Naive B cell (primary cell): ENCODE measurements at regions not wholly inside any gene's neighbourhood (a gene's known extent, or its start where the extent isn't known, plus 50 kb on each side); places are given as distances from the start of the nearest gene placed in this dataset.

Experiments used
- ATAC-seq, 2 donors: fragments of 150-1000 bp; cut with Tn5 transposase; 2 replicates each; pipeline ENCODE4 v1.10.0; 2021; ENCODE audit warnings: low read depth in 2 of 2, mild to moderate bottlenecking in 2 of 2, moderate library complexity in 2 of 2
- DNase-seq: peaks from one replicate; pipeline ENCODE4 v3.0.0; 2022
- H3K27ac Mint-ChIP-seq, 6 donors: one replicate each; pipeline ENCODE4 v1.8.0; 2020 to 2022; ENCODE audit warnings: mild to moderate bottlenecking in 6 of 6, mixed read lengths in 6 of 6, moderate library complexity in 5 of 6, inconsistent platforms in 2 of 6
- H3K27me3 Mint-ChIP-seq, 3 donors: one replicate each; pipeline ENCODE4 v1.8.0; 2021 to 2022; ENCODE audit warnings: mixed read lengths in 3 of 3, mild to moderate bottlenecking in 1 of 3
- H3K36me3 Mint-ChIP-seq, 2 donors: one replicate each; pipeline ENCODE4 v1.8.0; 2020 to 2022; ENCODE audit warnings: mixed read lengths in 2 of 2, inconsistent platforms in 1 of 2, mild to moderate bottlenecking in 1 of 2
- H3K4me1 Mint-ChIP-seq, 3 donors: one replicate each; pipeline ENCODE4 v1.8.0; 2020 to 2022; ENCODE audit warnings: mixed read lengths in 3 of 3, inconsistent platforms in 1 of 3, mild to moderate bottlenecking in 1 of 3, moderate library complexity in 1 of 3
- H3K4me3 Mint-ChIP-seq, 8 donors: one replicate each; pipeline ENCODE4 v1.8.0; 2020 to 2022; ENCODE audit warnings: mild to moderate bottlenecking in 8 of 8, mixed read lengths in 8 of 8, moderate library complexity in 8 of 8, inconsistent platforms in 2 of 8
- H3K9me3 Mint-ChIP-seq, 7 donors: one replicate each; pipeline ENCODE4 v1.8.0; 2020 to 2022; ENCODE audit warnings: mixed read lengths in 7 of 7, mild to moderate bottlenecking in 5 of 7, inconsistent platforms in 2 of 7, moderate library complexity in 1 of 7

DNA sequence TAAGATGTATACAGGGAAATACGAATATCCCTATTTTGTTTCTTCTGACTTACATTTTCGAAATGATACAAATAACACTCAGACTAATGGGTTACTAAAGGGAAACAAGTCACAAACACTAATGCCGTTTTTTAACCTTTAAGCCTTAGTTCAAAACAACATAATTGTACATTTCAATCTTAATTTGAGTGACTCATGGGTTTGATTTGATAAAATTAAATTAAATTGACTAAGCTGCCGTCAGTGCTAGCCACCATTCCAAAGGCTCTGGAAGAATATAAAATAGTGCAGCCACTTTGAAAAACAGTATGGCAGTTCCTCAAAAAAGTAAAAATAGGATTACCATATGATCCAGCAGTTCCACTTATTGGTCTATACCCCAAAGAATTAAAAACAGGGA lies 133.8 kb upstream of the NT5C1B start:
- Mint-ChIP-seq H3K36me3 (no peaks in the 10 kb centered on the region), H3K27ac (no peak overlapping the region), H3K4me1 (no peaks in the 10 kb centered on the region), H3K4me3 (no peak overlapping the region), H3K9me3 (peaks cover 0 to 2% (median 0%) of the 10 kb centered on the region in 7 donors), H3K27me3 (peaks cover 0 to 4% (median 0%) of the 10 kb centered on the region in 3 donors)
- ATAC-seq (no peak), DNase-seq (no peak)

DNA sequence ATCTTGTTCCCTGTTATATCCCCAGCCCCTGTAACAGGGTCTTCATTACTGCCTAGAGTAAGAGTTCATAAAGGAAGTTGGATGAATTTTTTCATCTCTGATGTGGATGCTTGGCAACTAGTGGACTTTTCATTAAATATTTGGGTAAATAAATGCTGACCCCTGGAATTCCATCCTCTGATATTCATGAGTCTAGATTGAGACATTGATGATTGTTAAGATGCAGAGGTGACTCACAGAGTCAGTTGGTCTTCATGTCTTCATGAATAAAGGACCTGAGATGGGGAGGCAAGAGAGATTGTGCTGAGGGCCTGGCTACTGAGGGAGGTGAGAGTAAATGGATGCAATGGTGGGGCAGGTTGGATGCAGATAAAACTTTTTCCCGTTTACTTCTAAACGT lies 132.7 kb upstream of the NT5C1B start:
- Mint-ChIP-seq H3K36me3 (no peaks in the 10 kb centered on the region), H3K4me3 (no peak overlapping the region), H3K9me3 (peaks cover 0 to 2% (median 0%) of the 10 kb centered on the region in 7 donors), H3K4me1 (no peaks in the 10 kb centered on the region), H3K27me3 (peaks cover 0 to 4% (median 0%) of the 10 kb centered on the region in 3 donors), H3K27ac (no peak overlapping the region)
- ATAC-seq, result no peak
- DNase-seq, result no peak

- DNase-seq, result no peak
- Mint-ChIP-seq H3K4me3 (no peak overlapping the region), H3K27ac (peak overlapping the region in 1 of 6 donors; percentile 91), H3K36me3 (no peaks in the 10 kb centered on the region), H3K4me1 (no peaks in the 10 kb centered on the region), H3K27me3 (peaks cover 0 to 4% (median 0%) of the 10 kb centered on the region in 3 donors), H3K9me3 (peaks cover 0 to 2% (median 0%) of the 10 kb centered on the region in 7 donors)
- no peak for ATAC-seq
These were observed 131.9 kb upstream of the NT5C1B start for GRCh38 chr2:18721038-18721922.

DNA sequence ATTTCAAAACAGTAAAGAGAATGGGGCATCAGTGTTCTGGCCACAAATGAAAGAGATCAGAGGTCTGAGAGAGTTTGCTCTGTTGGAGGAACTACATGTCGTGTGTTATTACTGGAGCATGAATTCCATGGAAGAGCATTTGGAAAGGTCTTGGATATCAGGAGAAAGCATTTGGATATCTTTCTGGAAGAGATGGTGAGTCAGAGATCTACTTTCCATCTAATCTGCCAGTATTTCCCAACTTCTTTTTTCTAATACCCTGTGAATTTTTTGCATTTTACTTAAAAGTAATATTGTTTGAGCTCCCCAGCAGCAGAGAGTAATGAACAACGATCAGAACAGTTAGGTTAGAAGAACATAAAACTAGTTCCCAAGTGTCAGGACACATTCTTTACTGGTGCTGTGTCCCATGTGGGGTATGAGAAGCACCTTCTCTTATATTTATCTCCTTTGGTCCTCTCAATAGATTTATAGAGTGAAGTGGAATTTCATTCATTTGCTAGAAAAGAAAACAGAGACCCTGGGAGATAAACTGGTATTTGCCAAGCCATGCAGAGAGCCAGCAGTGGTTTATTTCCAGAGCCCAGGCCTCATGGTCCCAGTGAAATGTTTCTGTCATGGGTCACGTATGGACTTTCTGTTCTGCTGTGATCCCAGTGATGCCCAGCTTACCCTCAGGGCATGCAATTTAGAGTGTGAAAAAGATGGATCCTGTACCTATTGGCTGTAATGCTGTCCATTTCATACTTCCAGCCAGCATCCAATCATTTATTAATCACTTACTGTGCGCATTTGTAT lies 130.8 kb upstream of the NT5C1B start:
- H3K27ac Mint-ChIP-seq, result no peak overlapping the region
- no peak for ATAC-seq
- peaks cover 0 to 4% (median 0%) of the 10 kb centered on the region in 3 donors for H3K27me3 Mint-ChIP-seq
- no peaks in the 10 kb centered on the region for H3K4me1 Mint-ChIP-seq
- peaks cover 0 to 7% (median 6%) of the 10 kb centered on the region in 7 donors for H3K9me3 Mint-ChIP-seq
- no peak for DNase-seq
- H3K4me3 Mint-ChIP-seq, result no peak overlapping the region
- no peaks in the 10 kb centered on the region for H3K36me3 Mint-ChIP-seq

DNA sequence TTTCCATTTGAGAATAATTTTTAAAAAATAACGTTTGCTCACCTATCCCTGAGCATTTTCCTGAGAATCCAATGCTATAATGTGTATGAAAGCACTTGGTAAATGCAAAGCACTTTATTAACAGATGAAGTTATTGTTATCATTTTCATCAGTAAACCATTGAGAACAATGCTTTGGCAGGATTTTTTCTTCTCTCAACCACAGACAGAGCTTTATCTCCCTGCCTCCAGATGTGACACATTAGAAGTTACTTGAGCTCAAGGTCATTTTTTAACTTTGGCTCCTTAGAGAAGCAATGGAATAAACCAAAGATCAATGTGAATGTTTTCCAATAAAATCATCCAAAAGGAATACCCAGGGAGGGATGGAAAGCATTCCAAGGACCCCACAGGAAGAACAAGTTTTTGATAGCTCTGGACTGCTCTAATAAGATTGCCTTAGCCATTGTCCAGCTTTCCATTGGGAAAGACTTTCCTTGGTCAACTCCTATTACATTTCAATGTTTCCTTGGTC lies 118.9 kb upstream of the NT5C1B start:
- no peak for ATAC-seq

DNA sequence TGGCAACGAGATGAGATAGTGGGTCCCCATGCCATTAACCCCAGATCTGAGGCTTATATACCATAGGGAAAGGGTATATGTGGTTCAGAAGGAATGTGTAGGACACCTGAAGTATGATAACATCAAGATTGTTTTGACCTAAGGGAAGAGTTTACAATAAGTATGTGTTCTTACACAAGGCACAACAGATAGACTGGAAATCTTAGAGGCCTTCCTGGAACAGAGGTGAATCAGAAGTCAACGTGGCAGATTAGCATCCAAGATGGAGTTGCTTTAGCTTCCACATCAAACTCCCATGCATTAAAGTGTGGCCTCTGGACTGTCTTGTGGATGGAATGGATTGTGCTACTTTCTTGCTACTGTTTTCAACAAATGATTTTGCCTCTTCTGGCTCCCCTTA lies 116.6 kb upstream of the NT5C1B start:
- DNase-seq, result no peak
- ATAC-seq, result no peak
- Mint-ChIP-seq H3K27me3 (no peaks in the 10 kb centered on the region), H3K36me3 (no peaks in the 10 kb centered on the region), H3K27ac (no peak overlapping the region), H3K4me3 (no peak overlapping the region), H3K4me1 (no peaks in the 10 kb centered on the region), H3K9me3 (peaks cover 0 to 5% (median 0%) of the 10 kb centered on the region in 7 donors)

More for the DNA sequence above, 118.9 kb upstream of the NT5C1B start:
- Mint-ChIP-seq H3K9me3 (peaks cover 1 to 18% (median 5%) of the 10 kb centered on the region in 7 donors), H3K27ac (no peak overlapping the region), H3K36me3 (peaks cover 4 to 8% of the 10 kb centered on the region in 2 donors), H3K27me3 (no peaks in the 10 kb centered on the region), H3K4me1 (no peaks in the 10 kb centered on the region), H3K4me3 (no peak overlapping the region)
- DNase-seq, result no peak

GRCh38 chr2:18704276-18704675 lies 114.9 kb upstream of the NT5C1B start:
- no peaks in the 10 kb centered on the region for H3K4me1 Mint-ChIP-seq
- ATAC-seq (no peak), DNase-seq (no peak)
- H3K9me3 Mint-ChIP-seq, result peaks cover 0 to 4% (median 0%) of the 10 kb centered on the region in 7 donors
- H3K27ac Mint-ChIP-seq, result no peak overlapping the region
- H3K4me3 Mint-ChIP-seq, result no peak overlapping the region
- H3K36me3 Mint-ChIP-seq, result no peaks in the 10 kb centered on the region
- H3K27me3 Mint-ChIP-seq, result no peaks in the 10 kb centered on the region

- H3K27me3 Mint-ChIP-seq, result no peaks in the 10 kb centered on the region
- H3K36me3 Mint-ChIP-seq, result no peaks in the 10 kb centered on the region
- peaks cover 0 to 1% (median 0%) of the 10 kb centered on the region in 7 donors for H3K9me3 Mint-ChIP-seq
- DNase-seq (no peak), ATAC-seq (no peak)
- no peak overlapping the region for H3K27ac Mint-ChIP-seq
- H3K4me3 Mint-ChIP-seq, result no peak overlapping the region
- H3K4me1 Mint-ChIP-seq, result no peaks in the 10 kb centered on the region
These were observed 114.2 kb upstream of the NT5C1B start for GRCh38 chr2:18703555-18703954.

- Mint-ChIP-seq H3K36me3 (no peaks in the 10 kb centered on the region), H3K27me3 (no peaks in the 10 kb centered on the region), H3K4me1 (no peaks in the 10 kb centered on the region), H3K9me3 (peaks cover 0 to 2% (median 0%) of the 10 kb centered on the region in 7 donors), H3K27ac (peak overlapping the region in 1 of 6 donors; percentile 38), H3K4me3 (no peak overlapping the region)
- DNase-seq (no peak), ATAC-seq (no peak)
These were observed 112.6 kb upstream of the NT5C1B start for GRCh38 chr2:18701981-18702380.

- H3K9me3 Mint-ChIP-seq, result peaks cover 0 to 5% (median 0%) of the 10 kb centered on the region in 7 donors
- H3K4me1 Mint-ChIP-seq, result no peaks in the 10 kb centered on the region
- no peak for ATAC-seq
- no peaks in the 10 kb centered on the region for H3K27me3 Mint-ChIP-seq
- no peak for DNase-seq
- H3K4me3 Mint-ChIP-seq, result no peak overlapping the region
- H3K36me3 Mint-ChIP-seq, result peaks cover 0 to 3% of the 10 kb centered on the region in 2 donors
- H3K27ac Mint-ChIP-seq, result no peak overlapping the region
These were observed 112.2 kb upstream of the NT5C1B start for GRCh38 chr2:18701546-18701945.

- H3K27ac Mint-ChIP-seq, result peak overlapping the region in 1 of 6 donors; percentile 14
- no peaks in the 10 kb centered on the region for H3K36me3 Mint-ChIP-seq
- H3K4me1 Mint-ChIP-seq, result no peaks in the 10 kb centered on the region
- no peak overlapping the region for H3K4me3 Mint-ChIP-seq
- DNase-seq (no peak), ATAC-seq (no peak)
- peaks cover 0 to 7% (median 1%) of the 10 kb centered on the region in 7 donors for H3K9me3 Mint-ChIP-seq
- H3K27me3 Mint-ChIP-seq, result no peaks in the 10 kb centered on the region
These were observed 101.0 kb upstream of the NT5C1B start for GRCh38 chr2:18690342-18690741.

DNA sequence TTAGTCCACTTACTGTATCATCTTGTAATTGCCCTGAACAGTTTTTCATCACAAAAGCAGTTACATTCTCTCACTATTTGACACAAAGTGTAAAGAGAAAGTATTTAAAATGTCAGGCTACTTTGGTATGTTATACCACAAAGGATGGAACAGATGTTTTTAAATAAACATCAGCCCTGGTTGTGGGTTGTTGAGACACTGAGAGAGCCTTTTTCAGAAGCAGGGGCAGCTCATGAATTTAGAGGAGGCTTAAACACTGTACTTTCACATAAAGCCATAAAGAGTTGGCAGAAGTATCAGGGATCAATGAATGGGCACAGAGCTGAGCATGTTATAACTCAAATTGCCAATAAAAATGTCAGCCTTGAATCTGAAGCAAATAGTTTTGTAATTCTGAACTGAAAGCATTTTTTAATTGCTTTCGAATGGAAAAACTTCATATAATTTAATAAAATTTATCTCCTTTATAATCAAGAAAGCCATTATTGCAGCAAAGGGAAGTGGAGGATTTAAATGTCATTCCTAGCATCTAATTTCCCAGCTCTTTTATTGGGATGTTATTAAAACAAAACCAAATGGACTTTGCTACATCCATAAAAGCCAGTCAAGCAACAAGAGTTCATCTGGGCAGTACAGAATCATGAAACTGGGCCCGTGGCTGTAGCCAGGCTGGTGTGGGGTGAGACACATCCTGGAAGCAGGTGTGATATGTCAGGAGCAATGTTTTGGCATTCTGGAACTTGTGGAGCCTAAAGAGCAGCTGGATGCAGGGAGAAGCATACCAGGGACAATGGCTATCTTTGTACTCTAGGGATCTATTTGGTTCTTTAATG lies 95.1 kb upstream of the NT5C1B start:
- H3K36me3 Mint-ChIP-seq, result no peaks in the 10 kb centered on the region
- no peaks in the 10 kb centered on the region for H3K27me3 Mint-ChIP-seq

GRCh38 chr2:18682681-18683080 lies 93.3 kb upstream of the NT5C1B start:
- no peaks in the 10 kb centered on the region for H3K4me1 Mint-ChIP-seq
- no peak for DNase-seq
- no peaks in the 10 kb centered on the region for H3K27me3 Mint-ChIP-seq
- H3K9me3 Mint-ChIP-seq, result peaks cover 0 to 3% (median 0%) of the 10 kb centered on the region in 7 donors
- no peak for ATAC-seq
- H3K27ac Mint-ChIP-seq, result peak overlapping the region in 2 of 6 donors; percentile 23 to 29
- no peaks in the 10 kb centered on the region for H3K36me3 Mint-ChIP-seq
- H3K4me3 Mint-ChIP-seq, result no peak overlapping the region

More for the DNA sequence above, 95.1 kb upstream of the NT5C1B start:
- no peak for ATAC-seq
- Mint-ChIP-seq H3K9me3 (peaks cover 0 to 2% (median 0%) of the 10 kb centered on the region in 7 donors), H3K4me3 (no peak overlapping the region), H3K4me1 (no peaks in the 10 kb centered on the region), H3K27ac (no peak overlapping the region)
- DNase-seq, result no peak
